Uterus (tissue), 3 donors: ENCODE measurements at regions not wholly inside any gene's neighbourhood (a gene's known extent, or its start where the extent isn't known, plus 50 kb on each side); places are given as distances from the start of the nearest gene placed in this dataset.

Experiments used
- DNase-seq, 2 donors: peaks; one replicate each; pipeline ENCODE4 v3.0.0-alpha.2; 2019 to 2020
- H3K27ac ChIP-seq, 2 donors: fragments of 200-600 bp; sonication (generic); 1 replicate in 1 of 2; 2 replicates in 1 of 2; pipeline ENCODE4 v1.5.1; 2016 to 2018
- H3K27me3 ChIP-seq, 2 donors: fragments of 200-600 bp; sonication (generic); one replicate each; pipeline ENCODE4 v1.5.1; 2018 to 2019; ENCODE audit warnings: control low read depth in 1 of 2
- H3K36me3 ChIP-seq, 2 donors: fragments of 200-600 bp; sonication (generic); one replicate each; pipeline ENCODE4 v1.5.1; 2019; ENCODE audit warnings: control low read depth in 1 of 2
- H3K4me1 ChIP-seq, 2 donors: fragments of 200-600 bp; sonication (generic); one replicate each; pipeline ENCODE4 v1.5.1; 2018 to 2019; ENCODE audit warnings: control low read depth in 1 of 2
- H3K4me3 ChIP-seq, 2 donors: fragments of 200-600 bp; sonication (generic); 1 replicate in 1 of 2; 2 replicates in 1 of 2; pipeline ENCODE4 v1.5.1; 2018 to 2019; ENCODE audit warnings: mild to moderate bottlenecking in 1 of 2
- H3K9me3 ChIP-seq, 2 donors: fragments of 200-600 bp; sonication (generic); one replicate each; pipeline ENCODE4 v1.5.1; 2019; ENCODE audit warnings: control low read depth in 1 of 2
- CTCF ChIP-seq, 4 experiments: fragments of 200-600 bp in 2 of 4; fragments of 450-650 bp in 2 of 4; sonication (generic) in 2 of 4; IDR thresholded peaks; one replicate each; pipeline ENCODE4 v1.5.1; 2016 to 2019; ENCODE audit warnings: antibody characterized with exemption in 4 of 4, mild to moderate bottlenecking in 2 of 4, moderate library complexity in 1 of 4
- POLR2A ChIP-seq, 2 donors: fragments of 450-650 bp; IDR thresholded peaks; one replicate each; pipeline ENCODE4 v1.6.1; 2016; ENCODE audit warnings: antibody characterized with exemption in 2 of 2, mild to moderate bottlenecking in 1 of 2, moderate library complexity in 1 of 2
- intact Hi-C: fragments of 100-400 bp; cut with DNase I; formaldehyde crosslinking; loops from one replicate; pipeline ENCODE4 v1.15.1; 2023; ENCODE audit warnings: low total_unique reads
- donor health status: DM: yes; HTN: yes; CAD: no.

GRCh38 chr4:60241866-60242265 lies 958.3 kb upstream of the ADGRL3 start:
- Histone ChIP-seq H3K9me3 (no peaks in the 10 kb centered on the region), H3K4me1 (no peaks in the 10 kb centered on the region), H3K27ac (no peak overlapping the region), H3K4me3 (no peak overlapping the region), H3K36me3 (no peaks in the 10 kb centered on the region), H3K27me3 (no peaks in the 10 kb centered on the region)
- intact Hi-C loops, result no loop called here
- TF ChIP-seq POLR2A (IDR thresholded peaks at IDR 0.05), result no peak
- no peak for TF ChIP-seq CTCF (IDR thresholded peaks at IDR 0.05)
- no peak for DNase-seq

GRCh38 chr4:60249784-60250183 lies 950.3 kb upstream of the ADGRL3 start:
- Histone ChIP-seq H3K27me3 (no peaks in the 10 kb centered on the region), H3K27ac (no peak overlapping the region), H3K9me3 (no peaks in the 10 kb centered on the region), H3K4me3 (no peak overlapping the region), H3K4me1 (no peaks in the 10 kb centered on the region), H3K36me3 (no peaks in the 10 kb centered on the region)
- no peak for DNase-seq
- intact Hi-C loops, result no loop called here
- TF ChIP-seq CTCF (IDR thresholded peaks at IDR 0.05), result no peak
- no peak for TF ChIP-seq POLR2A (IDR thresholded peaks at IDR 0.05)

- H3K27ac ChIP-seq, result no peak overlapping the region
- no peaks in the 10 kb centered on the region for H3K4me1 ChIP-seq
- H3K36me3 ChIP-seq, result no peaks in the 10 kb centered on the region
- no peak overlapping the region for H3K4me3 ChIP-seq
- TF ChIP-seq CTCF (IDR thresholded peaks at IDR 0.05) (no peak), POLR2A (IDR thresholded peaks at IDR 0.05) (no peak)
- intact Hi-C loops, result no loop called here
- no peak for DNase-seq
- H3K27me3 ChIP-seq, result no peaks in the 10 kb centered on the region
- no peaks in the 10 kb centered on the region for H3K9me3 ChIP-seq
Measured at GRCh38 chr4:60250657-60251056, 949.5 kb upstream of the ADGRL3 start.

GRCh38 chr4:60259781-60260180 lies 940.3 kb upstream of the ADGRL3 start:
- no peak for DNase-seq
- Histone ChIP-seq H3K27me3 (no peaks in the 10 kb centered on the region), H3K36me3 (no peaks in the 10 kb centered on the region), H3K27ac (no peak overlapping the region), H3K9me3 (no peaks in the 10 kb centered on the region), H3K4me3 (no peak overlapping the region), H3K4me1 (no peaks in the 10 kb centered on the region)
- TF ChIP-seq CTCF (IDR thresholded peaks at IDR 0.05) (no peak), POLR2A (IDR thresholded peaks at IDR 0.05) (no peak)
- intact Hi-C loops, result no loop called here

GRCh38 chr4:60266505-60266904 lies 933.6 kb upstream of the ADGRL3 start:
- TF ChIP-seq CTCF (IDR thresholded peaks at IDR 0.05), result no peak
- no peak for TF ChIP-seq POLR2A (IDR thresholded peaks at IDR 0.05)

More at GRCh38 chr4:60266505-60266904, 933.6 kb upstream of the ADGRL3 start:
- Histone ChIP-seq H3K4me1 (no peaks in the 10 kb centered on the region), H3K36me3 (no peaks in the 10 kb centered on the region), H3K4me3 (no peak overlapping the region), H3K27ac (no peak overlapping the region), H3K9me3 (no peaks in the 10 kb centered on the region), H3K27me3 (no peaks in the 10 kb centered on the region)
- DNase-seq, result no peak
- intact Hi-C loops, result no loop called here
